ENCODE measurements at regions not wholly inside any gene's neighbourhood (a gene's known extent, or its start where the extent isn't known, plus 50 kb on each side); places are given as distances from the start of the nearest gene placed in this dataset.

DNA sequence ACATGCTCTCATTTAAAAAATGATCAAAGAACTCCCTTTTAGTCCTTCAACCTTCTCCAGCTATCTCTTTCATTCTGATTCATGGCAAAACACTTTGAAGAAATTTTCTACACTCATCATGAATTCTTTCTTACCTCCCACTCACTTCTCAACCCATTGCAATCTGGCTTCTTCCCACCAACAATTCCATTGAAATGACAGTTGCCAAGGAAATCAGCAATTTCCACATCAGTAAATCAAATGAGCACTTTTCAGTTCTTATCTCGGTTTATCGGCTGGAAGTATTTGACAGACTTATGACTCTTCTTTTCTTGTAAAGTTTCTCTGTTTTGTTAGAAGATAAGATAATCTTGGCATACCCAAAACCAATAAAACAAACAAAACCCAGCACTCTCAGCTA, 99.1 kb upstream of the CACNA2D1 start:
- TF ChIP-seq ZNF133 (tag by site-specific recombination; IDR thresholded peaks at IDR 0.05): no peak
- TF ChIP-seq CTCF (tag by site-specific recombination; IDR thresholded peaks at IDR 0.05): no peak
- TF ChIP-seq, protein P1, sequence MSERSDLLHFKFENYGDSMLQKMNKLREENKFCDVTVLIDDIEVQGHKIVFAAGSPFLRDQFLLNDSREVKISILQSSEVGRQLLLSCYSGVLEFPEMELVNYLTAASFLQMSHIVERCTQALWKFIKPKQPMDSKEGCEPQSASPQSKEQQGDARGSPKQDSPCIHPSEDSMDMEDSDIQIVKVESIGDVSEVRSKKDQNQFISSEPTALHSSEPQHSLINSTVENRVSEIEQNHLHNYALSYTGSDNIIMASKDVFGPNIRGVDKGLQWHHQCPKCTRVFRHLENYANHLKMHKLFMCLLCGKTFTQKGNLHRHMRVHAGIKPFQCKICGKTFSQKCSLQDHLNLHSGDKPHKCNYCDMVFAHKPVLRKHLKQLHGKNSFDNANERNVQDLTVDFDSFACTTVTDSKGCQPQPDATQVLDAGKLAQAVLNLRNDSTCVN (tag by site-specific recombination; optimal IDR thresholded peaks at IDR 0.05): no peak
- no peak for TF ChIP-seq KLF10 (tag by site-specific recombination; IDR thresholded peaks at IDR 0.05)
- TF ChIP-seq ZNF202 (tag by site-specific recombination; IDR thresholded peaks at IDR 0.05; ENCODE audit: borderline replicate concordance): no peak
- no peak for TF ChIP-seq ZNF132 (tag by site-specific recombination; IDR thresholded peaks at IDR 0.05; ENCODE audit: borderline replicate concordance)
- no peak for TF ChIP-seq GLIS2 (tag by site-specific recombination; IDR thresholded peaks at IDR 0.05)
- TF ChIP-seq ZNF529 (tag by site-specific recombination; IDR thresholded peaks at IDR 0.05; ENCODE audit: insufficient replicate concordance): no peak
- TF ChIP-seq, protein P2, sequence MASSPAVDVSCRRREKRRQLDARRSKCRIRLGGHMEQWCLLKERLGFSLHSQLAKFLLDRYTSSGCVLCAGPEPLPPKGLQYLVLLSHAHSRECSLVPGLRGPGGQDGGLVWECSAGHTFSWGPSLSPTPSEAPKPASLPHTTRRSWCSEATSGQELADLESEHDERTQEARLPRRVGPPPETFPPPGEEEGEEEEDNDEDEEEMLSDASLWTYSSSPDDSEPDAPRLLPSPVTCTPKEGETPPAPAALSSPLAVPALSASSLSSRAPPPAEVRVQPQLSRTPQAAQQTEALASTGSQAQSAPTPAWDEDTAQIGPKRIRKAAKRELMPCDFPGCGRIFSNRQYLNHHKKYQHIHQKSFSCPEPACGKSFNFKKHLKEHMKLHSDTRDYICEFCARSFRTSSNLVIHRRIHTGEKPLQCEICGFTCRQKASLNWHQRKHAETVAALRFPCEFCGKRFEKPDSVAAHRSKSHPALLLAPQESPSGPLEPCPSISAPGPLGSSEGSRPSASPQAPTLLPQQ (tag by site-specific recombination; IDR thresholded peaks at IDR 0.05): no peak

Data from HEK293 (cell line).